Bronchial epithelial cell (primary cell): ENCODE measurements at regions not wholly inside any gene's neighbourhood (a gene's known extent, or its start where the extent isn't known, plus 50 kb on each side); places are given as distances from the start of the nearest gene placed in this dataset.

ENCODE experiments used
- DNase-seq: peaks from one replicate; pipeline ENCODE4 v3.0.0-alpha.2; 2010; ENCODE audit warnings: low read depth
- FAIRE-seq: peaks from 2 replicates; lab custom pipeline; 2011; peaks lifted over from hg19 to GRCh38; lab: Jason Lieb, UNC
- H3K27me3 ChIP-seq: 2 replicates; pipeline ENCODE4 v1.5.1; 2011; ENCODE audit warnings: low read length; ENCODE audit not compliant: control insufficient read depth, insufficient read depth
- H3K36me3 ChIP-seq: 2 replicates; pipeline ENCODE4 v1.5.1; 2011; ENCODE audit warnings: low read length; ENCODE audit not compliant: control insufficient read depth, insufficient read depth
- H3K4me3 ChIP-seq: 2 replicates; pipeline ENCODE4 v1.5.1; 2011; ENCODE audit warnings: mild to moderate bottlenecking, low read depth, low read length, control low read depth
- TF ChIP-seq, protein P1 (sequence below): IDR thresholded peaks from 2 replicates; pipeline ENCODE4 v1.5.1; 2011; ENCODE audit warnings: mild to moderate bottlenecking, moderate library complexity, low read length, control low read depth, inconsistent platforms; ENCODE audit not compliant: insufficient read depth, severe bottlenecking

GRCh38 chr4:20505927-20506326 lies 194.3 kb upstream of the PACRGL start:
- TF ChIP-seq, protein P1, sequence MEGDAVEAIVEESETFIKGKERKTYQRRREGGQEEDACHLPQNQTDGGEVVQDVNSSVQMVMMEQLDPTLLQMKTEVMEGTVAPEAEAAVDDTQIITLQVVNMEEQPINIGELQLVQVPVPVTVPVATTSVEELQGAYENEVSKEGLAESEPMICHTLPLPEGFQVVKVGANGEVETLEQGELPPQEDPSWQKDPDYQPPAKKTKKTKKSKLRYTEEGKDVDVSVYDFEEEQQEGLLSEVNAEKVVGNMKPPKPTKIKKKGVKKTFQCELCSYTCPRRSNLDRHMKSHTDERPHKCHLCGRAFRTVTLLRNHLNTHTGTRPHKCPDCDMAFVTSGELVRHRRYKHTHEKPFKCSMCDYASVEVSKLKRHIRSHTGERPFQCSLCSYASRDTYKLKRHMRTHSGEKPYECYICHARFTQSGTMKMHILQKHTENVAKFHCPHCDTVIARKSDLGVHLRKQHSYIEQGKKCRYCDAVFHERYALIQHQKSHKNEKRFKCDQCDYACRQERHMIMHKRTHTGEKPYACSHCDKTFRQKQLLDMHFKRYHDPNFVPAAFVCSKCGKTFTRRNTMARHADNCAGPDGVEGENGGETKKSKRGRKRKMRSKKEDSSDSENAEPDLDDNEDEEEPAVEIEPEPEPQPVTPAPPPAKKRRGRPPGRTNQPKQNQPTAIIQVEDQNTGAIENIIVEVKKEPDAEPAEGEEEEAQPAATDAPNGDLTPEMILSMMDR: no peak
- H3K36me3 ChIP-seq: no peaks in the 10 kb centered on the region
- H3K27me3 ChIP-seq: no peaks in the 10 kb centered on the region
- H3K4me3 ChIP-seq: no peak overlapping the region
- FAIRE-seq: no peak
- DNase-seq: no peak

GRCh38 chr4:20506827-20507226 lies 193.4 kb upstream of the PACRGL start:
- no peak for FAIRE-seq

GRCh38 chr4:20509315-20509714 lies 190.9 kb upstream of the PACRGL start:
- TF ChIP-seq, protein P1: no peak
- DNase-seq (no peak), FAIRE-seq (no peak)
- Histone ChIP-seq H3K36me3 (no peaks in the 10 kb centered on the region), H3K4me3 (no peak overlapping the region), H3K27me3 (no peaks in the 10 kb centered on the region)

More at GRCh38 chr4:20506827-20507226, 193.4 kb upstream of the PACRGL start:
- no peaks in the 10 kb centered on the region for H3K36me3 ChIP-seq
- DNase-seq: peak; percentile 90
- no peaks in the 10 kb centered on the region for H3K27me3 ChIP-seq
- no peak overlapping the region for H3K4me3 ChIP-seq
- TF ChIP-seq, protein P1: no peak

DNA sequence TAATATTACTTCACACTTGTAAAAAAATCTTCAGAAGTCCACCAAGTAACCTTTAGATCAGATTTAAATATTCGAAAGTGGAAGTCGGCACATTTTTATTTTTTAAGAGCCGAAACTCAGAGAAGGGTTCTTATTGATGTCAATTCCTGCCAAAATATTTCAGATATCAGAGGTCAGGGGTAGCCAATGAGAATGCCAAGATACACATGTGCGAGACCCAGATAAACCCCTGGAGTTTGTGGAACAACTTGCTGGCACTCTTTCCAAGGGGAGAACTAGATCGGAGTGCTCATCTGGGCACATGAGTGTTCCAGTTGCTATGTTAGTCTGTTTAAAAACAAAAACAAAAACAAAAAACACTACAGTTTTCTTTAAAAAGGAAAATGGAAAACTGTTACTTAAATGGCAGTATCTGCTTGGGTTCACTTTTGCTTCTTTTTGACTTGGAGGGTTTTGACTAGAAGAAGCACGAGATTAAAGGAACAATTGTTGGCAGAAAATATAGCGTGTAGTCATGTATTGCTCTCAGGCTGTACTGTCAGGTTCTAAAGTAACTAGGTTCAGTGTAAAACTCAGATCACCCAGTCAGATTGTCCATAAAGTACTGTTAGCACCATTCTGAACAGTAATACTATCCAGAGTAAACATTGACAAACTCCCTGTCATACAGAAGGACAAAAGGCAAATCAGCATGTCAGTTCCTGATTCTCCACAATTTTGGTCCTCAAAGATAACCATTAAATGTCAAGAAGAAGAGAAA lies 188.0 kb upstream of the PACRGL start:
- FAIRE-seq (no peak), DNase-seq (peak; percentile 87)
- TF ChIP-seq, protein P1: no peak

DNA sequence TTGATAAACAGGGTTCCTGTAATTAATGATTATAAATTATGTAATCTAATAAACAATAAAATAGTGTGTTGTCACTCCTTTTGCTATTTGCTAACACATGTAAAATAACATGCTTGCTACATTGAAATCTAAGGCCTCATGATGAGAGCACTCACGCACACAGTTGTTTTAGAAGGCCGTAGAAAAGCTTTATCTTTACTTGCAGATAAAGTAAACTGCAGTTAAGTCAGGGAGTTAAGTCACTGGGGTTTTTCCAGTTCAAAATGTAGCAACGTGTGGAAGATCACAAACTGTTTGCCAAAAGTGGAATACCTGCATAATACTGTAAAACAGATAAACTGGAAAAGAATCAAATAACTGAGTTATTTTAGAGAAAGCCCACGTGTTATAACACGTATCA lies 187.3 kb upstream of the PACRGL start:
- TF ChIP-seq, protein P1: no peak
- DNase-seq: no peak
- Histone ChIP-seq H3K27me3 (no peaks in the 10 kb centered on the region), H3K4me3 (no peak overlapping the region), H3K36me3 (no peaks in the 10 kb centered on the region)
- FAIRE-seq: no peak

More for the DNA sequence above, 188.0 kb upstream of the PACRGL start:
- H3K36me3 ChIP-seq: no peaks in the 10 kb centered on the region
- H3K27me3 ChIP-seq: no peaks in the 10 kb centered on the region
- no peak overlapping the region for H3K4me3 ChIP-seq

GRCh38 chr4:20520901-20521300 lies 179.4 kb upstream of the PACRGL start:
- FAIRE-seq (no peak), DNase-seq (peak; percentile 82)
- TF ChIP-seq, protein P1: no peak
- Histone ChIP-seq H3K36me3 (no peaks in the 10 kb centered on the region), H3K4me3 (no peak overlapping the region), H3K27me3 (no peaks in the 10 kb centered on the region)
